ENCODE measurements at regions not wholly inside any gene's neighbourhood (a gene's known extent, or its start where the extent isn't known, plus 50 kb on each side); places are given as distances from the start of the nearest gene placed in this dataset.

- dilution Hi-C loops (cut with MboI; ENCODE audit: extremely low pct_ligation_motif_present, low sequenced_read_pairs) (no loop called here), intact Hi-C loops (cut with micrococcal nuclease) (no loop called here)
- FAIRE-seq, result no peak
- ChIA-PET CTCF (no interaction called here), POLR2A (no interaction called here)
- Histone ChIP-seq H3K4me1 (ENCODE audit: control insufficient read depth, extremely low read depth, insufficient read depth, low read length) (no peaks in the 10 kb centered on the region), H3K9me1 (replicated peaks; ENCODE audit: control insufficient read depth, extremely low read depth, insufficient read depth, low read length) (no peaks in the 10 kb centered on the region), H3K9ac (replicated peaks; ENCODE audit: extremely low read depth, insufficient read depth, low read length) (no peak overlapping the region), H4K20me1 (replicated peaks; ENCODE audit: control insufficient read depth, extremely low read depth, insufficient read depth, low read length) (no peaks in the 10 kb centered on the region), H3K36me3 (ENCODE audit: control insufficient read depth in 2 of 2, extremely low read depth in 1 of 2, insufficient read depth in 2 of 2, low read length in 2 of 2) (no peaks in the 10 kb centered on the region), H3K4me2 (ENCODE audit: insufficient read depth, low read length) (no peak overlapping the region), H3K79me2 (ENCODE audit: control insufficient read depth, insufficient read depth, low read length) (no peaks in the 10 kb centered on the region), H3K9me3 (replicated peaks; ENCODE audit: control insufficient read depth, insufficient read depth, low read length) (no peaks in the 10 kb centered on the region), H2AFZ (ENCODE audit: low read depth, low read length) (no peak overlapping the region), H3K27me3 (ENCODE audit: control insufficient read depth in 2 of 2, insufficient read depth in 2 of 2, low read length in 2 of 2) (no peaks in the 10 kb centered on the region), H3K4me3 (replicated peaks in 1 of 3; ENCODE audit: insufficient read depth in 1 of 3, low read depth in 1 of 3, low read length in 3 of 3) (no peak overlapping the region), H3K27ac (ENCODE audit: insufficient read depth, low read depth, low read length) (no peak overlapping the region)
- DNase-seq (ENCODE audit: low read depth, low spot score), result no peak
- no peak for TF ChIP-seq JUN (IDR thresholded peaks at IDR 0.05; ENCODE audit: borderline replicate concordance, insufficient read depth, insufficient read length, low read depth)
- no peak for TF ChIP-seq GATA2 (IDR thresholded peaks at IDR 0.05; ENCODE audit: insufficient read depth, insufficient read length, low read depth, low read length)
- TF ChIP-seq POLR2A (IDR thresholded peaks at IDR 0.05; ENCODE audit: low read depth, low read length), result no peak
- TF ChIP-seq EZH2 (IDR thresholded peaks at IDR 0.05; ENCODE audit: borderline replicate concordance, low read depth, low read length, severe bottlenecking), result no peak
- no peak for TF ChIP-seq MAX (IDR thresholded peaks at IDR 0.05; ENCODE audit: insufficient read depth, insufficient read length)
- no peak for TF ChIP-seq MYC (IDR thresholded peaks at IDR 0.05; ENCODE audit: low read depth, low read length)
- no peak for TF ChIP-seq CTCF (IDR thresholded peaks at IDR 0.05; ENCODE audit: extremely low read depth in 1 of 2, insufficient read depth in 1 of 2, low read depth in 1 of 2, low read length in 2 of 2)
- TF ChIP-seq POLR2AphosphoS5 (IDR thresholded peaks at IDR 0.05; ENCODE audit: insufficient read depth, low read depth, low read length), result no peak
- no peak for TF ChIP-seq FOS (IDR thresholded peaks at IDR 0.05; ENCODE audit: borderline replicate concordance, insufficient read depth, low read length)
- BruUV-seq (replicated peaks), result no TSS peak
Observed at GRCh38 chr5:168064933-168065622, 226.4 kb upstream of the WWC1 start.

All from endothelial cell of umbilical vein (primary cell).